ENCODE measurements at regions not wholly inside any gene's neighbourhood (a gene's known extent, or its start where the extent isn't known, plus 50 kb on each side); places are given as distances from the start of the nearest gene placed in this dataset.
A peak's percentile ranks its signal among the peaks of the same experiment; 100 is the strongest.
"Not testable (repeated sequence)": the region's sequence is repeated elsewhere in the genome, so short reads cannot be mapped to it uniquely, and the experiment has no call there.

DNA sequence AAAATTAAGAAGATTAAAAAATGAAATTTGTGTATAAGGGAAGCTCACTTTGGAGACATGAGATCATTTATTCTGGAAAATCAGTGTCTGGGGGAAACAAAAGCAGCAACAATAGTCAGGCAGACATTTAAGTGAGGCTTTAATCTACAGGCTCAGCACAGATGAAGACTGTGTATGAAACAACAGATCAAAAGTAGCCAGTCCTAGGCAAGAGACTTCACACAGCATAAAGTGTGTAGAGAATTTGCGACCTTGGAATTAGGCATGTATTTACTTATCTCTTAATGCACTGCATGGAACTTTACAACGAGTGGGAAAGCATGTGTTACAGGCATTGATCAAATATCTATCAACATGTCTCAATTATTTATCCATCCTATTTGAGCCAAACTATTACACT is 1099.9 kb downstream of the PLA2G4A start:
- DNase-seq: no peak

DNA sequence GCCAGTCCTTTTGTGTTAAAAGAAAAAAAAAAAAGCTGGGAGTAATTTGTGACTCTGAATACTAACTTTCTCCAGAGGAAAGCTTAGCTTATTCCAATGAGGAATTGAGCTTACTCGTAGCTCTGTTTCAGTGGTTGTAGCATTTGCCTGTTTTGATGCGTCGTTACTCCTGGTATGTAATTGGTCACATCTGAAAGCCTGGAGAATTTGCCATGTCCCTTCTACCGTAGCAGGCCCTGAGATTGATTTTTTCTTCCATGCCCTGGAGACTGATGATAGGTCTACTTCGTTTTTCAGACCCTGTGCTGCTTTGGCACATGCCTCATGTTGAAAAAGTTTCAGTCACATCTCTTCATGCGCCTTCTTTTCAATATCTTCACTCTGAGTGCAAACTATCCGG is 1103.0 kb downstream of the PLA2G4A start:
- DNase-seq: peak; percentile 57

DNA sequence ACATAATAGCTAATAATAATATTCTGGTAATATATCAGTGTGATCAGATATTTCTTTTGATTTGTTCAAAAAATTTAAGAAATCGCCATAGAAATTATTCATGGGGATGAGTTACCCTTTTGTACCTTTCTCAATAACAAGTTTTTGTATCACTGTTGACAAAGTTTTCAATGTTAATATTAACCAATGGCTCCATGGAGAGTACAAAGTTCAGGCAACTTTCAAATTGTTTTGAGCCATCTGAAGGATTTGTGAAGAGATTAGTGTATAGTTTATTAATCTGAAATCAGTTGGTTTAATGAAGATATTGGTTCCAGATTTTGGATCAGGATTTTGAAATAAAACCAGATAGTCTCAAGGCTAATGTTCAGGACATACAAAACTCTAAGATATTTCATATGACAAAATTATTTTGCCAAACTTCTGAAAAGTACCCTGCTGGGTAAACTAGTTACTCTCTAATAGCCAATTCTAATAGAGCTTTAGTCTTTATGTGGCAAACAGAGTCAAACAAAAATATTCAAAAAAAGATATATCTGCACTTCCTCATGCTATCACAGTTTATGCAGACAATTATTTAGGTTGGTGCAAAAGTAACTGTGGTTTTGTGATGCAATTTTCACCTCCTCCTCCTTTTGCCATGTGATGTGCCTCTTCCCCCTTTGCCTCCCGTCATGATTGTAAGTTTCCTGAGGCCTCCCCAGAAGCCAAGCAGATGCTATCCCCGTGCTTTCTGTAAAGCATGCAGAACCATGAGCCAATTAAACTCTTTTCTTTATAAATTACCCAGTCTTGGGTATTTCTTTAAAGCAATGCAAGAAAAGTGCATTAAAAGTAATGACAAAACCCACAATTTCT is 1105.0 kb downstream of the PLA2G4A start:
- DNase-seq: no peak

- DNase-seq: no peak
Observed at GRCh38 chr1:187936667-187937066, 1107.9 kb downstream of the PLA2G4A start.

- DNase-seq: no peak
Observed at GRCh38 chr1:187938092-187938491, 1109.3 kb downstream of the PLA2G4A start.

DNA sequence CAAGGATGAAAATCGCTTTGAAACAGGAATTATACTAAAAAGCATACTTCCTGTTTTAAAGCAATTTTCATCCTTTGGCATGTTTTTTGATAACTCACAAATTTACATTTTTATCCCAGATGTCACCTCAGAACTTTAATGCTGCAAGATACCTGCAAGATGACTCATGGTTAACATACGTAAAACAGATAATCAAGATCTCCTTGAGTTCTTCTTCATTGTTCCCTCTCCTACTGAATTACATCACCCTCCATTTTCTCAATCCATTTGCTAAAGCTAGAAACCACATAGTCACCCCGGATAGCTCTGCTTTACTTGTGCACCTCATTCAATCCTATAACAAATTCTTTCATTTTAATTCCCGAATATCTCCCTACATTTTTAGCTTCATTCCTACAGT is 1114.2 kb downstream of the PLA2G4A start:
- no peak for DNase-seq

DNA sequence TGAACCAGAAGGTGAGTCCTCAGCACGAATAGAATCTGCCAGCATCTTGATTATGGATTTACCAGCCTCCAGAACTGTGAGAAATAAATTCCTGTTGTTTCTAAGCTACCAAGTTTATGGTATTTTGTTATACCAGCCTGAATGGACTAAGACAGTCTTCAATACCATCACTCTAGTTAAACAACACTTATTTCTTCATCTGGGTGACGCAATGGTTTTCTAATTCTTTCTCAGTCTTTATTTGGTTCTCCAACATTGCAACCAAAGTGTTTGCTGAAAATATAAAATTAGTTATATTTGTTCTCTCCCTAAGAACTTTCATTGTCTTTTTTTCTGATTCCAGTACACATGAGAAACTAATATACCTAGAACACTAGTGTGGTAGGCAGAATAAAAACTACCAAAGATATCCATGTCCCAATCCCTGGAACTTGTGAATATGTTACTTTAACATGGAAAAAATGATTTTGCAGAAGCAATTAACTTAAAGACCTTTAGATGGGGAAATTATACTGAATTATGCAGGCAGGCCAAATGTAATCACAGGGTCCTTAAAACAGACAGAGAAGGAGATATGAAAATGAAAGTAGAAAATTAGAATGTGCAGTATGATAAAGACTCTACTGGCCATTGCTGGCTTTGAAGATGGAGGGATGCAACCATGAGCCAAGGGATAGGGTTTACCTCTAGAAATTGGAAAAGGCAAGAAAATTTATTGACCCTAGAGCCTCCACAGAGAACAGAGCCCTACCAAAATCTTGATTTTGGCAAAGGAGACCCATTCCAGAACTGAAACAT is 1115.1 kb downstream of the PLA2G4A start:
- DNase-seq: no peak

- DNase-seq: not testable (repeated sequence)
Observed at GRCh38 chr1:187946661-187947060, 1117.9 kb downstream of the PLA2G4A start.

DNA sequence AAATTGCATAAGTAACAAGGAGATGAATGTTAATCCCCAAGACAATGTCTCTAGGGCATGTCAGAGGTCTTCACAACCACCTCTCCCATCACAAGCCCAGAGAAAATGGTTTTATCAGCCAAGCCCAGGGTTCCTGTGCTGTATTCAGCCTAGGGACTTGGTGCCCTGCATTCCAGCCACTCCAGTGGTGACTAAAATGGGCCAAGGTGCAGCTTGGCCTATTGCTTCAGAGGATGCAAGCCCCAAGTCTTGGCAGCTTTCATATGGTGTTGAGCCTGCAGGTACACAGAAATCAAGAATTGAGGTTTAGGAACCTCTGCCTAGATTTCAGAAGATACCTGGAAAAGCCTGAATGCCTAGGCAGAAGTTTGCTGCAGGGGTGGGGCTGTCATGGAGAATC is 1118.6 kb downstream of the PLA2G4A start:
- no peak for DNase-seq

DNA sequence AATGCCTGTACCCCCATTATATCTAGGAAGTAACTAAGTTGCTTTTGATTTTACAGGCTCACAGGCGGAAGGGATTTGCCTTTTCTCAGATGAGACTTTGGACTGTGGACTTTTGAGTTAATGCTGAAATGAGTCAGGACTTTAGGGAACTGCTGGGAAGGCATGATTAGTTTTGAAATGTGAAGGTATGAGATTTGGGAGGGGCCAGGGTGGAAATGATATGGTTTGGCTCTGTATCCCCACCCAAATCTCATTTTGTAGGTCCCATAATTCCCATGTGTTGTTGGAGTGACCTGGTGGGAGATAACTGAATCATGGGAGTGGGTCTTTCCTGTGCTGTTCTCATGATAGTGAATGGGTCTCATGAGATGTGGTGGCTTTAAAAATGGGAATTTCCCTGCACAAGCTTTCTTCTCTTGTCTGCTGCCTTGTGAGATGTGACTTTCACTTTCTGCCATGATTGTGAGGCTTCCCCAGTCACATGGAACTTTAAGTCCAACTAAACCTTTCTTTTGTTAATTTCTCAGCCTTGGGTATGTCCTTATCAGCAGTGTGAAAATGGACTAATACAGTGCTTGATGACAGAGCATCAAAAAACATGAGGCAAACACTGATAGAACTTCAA is 1119.5 kb downstream of the PLA2G4A start:
- DNase-seq: no peak

DNA sequence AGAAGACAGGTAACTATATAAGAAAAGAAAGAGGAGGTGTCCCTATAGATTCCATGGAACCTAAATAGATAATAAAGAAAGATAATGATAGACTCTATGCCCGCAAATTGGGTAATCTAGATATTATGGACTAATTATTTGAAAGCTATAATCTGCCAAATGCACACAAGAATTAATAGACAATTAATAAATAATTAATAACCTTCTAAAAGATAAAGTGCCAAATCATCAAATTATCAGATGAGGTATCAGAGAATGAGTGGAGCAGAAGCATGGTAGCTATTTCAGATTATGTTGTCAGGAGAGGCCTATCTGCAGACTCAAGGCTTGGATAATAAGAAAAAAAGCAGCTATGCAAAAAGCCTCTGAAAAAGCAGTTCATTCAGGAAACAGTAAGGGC is 1120.8 kb downstream of the PLA2G4A start:
- DNase-seq: no peak

DNA sequence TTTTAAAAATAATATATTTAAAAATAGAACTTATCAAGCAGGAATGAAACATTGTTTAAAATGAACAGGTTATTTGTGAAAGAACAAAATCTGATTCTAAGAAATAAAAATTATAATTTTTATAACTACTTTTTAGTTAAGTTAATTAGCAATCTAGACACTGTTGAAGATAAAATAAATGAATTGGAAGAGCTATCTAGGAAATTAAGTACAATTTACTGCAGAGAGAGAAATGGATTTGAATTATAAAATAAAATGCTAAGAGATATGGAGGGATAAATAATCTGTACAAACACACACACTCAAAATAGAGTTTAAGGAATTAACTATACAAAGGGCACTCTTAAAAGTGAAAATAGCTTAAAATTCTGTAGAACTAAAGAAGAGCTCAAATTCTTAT is 1123.1 kb downstream of the PLA2G4A start:
- DNase-seq: no peak

- DNase-seq: no peak
Observed at GRCh38 chr1:187952446-187952845, 1123.7 kb downstream of the PLA2G4A start.

- no peak for DNase-seq
Observed at GRCh38 chr1:187956975-187957374, 1128.2 kb downstream of the PLA2G4A start.

DNA sequence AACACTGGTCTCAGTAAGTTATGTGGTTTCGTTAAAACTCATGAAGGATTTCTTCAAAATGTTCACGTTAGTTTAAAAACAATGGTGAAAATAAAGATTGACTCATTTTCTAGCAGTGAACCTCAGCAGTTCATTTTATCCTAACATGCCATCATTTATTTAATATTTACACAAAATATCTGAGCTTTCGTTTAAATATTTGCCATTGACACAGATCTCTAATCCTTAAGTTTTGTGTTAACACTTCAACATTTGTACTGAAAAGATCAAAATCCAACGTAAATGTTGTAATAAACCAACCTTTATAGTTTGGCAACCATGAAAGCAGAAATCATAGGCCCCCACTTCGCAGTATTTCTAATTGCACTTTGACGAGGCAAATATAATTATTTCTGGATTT is 1129.5 kb downstream of the PLA2G4A start:
- DNase-seq: no peak

DNA sequence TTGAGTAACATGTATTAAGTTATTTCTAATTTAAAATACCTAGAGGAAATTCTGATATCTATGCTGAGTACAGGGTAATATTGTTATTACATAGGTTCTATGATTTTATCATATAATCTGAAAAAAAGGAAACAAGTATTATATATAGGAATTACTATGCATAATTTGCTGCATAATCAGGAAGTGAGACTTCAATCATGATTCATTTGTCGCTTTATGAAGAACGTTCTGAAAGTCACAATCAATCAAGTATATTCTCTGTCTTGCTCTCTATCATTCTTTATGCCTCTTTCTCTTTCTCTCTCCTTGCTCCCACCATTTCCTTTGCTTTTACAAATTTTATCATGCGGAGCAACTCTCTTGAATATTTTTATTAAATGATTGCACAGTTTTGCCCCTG is 1130.3 kb downstream of the PLA2G4A start:
- no peak for DNase-seq

DNA sequence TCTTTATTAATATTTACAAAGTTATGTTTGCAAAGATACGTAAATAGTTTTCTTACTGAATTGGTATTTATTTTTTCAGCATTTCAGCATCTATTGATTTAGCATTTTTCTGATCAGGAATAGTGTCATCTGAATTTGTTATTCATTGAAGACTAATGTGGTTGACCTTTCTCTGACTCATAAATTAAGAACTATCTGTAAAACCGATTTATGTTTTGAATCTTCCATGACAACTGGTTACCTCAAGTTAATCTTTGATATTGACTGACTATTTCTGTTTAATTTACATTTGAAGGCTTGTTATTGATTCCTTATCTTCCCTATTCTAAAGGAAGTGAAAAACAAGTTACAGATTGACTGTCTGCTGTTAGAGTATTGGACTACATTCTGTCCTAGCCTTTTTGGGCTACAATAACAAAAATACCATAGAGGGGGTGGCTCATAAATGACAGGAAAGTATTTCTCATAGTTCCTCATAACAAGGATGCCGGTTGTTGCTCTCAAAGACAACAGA is 1131.4 kb downstream of the PLA2G4A start:
- DNase-seq: no peak

DNA sequence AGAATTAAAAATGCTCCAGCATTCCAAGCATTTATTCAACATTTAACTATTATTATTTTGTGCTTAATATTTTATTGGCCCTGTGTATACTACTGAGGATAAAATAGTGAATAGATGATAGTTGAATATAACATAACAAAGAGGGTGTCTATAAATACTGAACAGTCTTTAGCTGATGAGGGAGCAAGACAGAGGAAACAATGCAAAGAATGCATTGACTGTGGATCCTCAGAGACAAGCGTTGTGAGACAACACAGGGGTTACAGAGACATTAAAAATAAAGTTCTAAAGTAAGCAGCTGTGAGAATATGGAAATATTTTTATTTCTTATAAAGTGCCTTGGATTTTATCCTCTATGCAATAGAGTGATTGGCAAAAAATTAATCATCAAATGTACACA is 1133.1 kb downstream of the PLA2G4A start:
- no peak for DNase-seq

- no peak for DNase-seq
Observed at GRCh38 chr1:187971851-187972250, 1143.1 kb downstream of the PLA2G4A start.

DNA sequence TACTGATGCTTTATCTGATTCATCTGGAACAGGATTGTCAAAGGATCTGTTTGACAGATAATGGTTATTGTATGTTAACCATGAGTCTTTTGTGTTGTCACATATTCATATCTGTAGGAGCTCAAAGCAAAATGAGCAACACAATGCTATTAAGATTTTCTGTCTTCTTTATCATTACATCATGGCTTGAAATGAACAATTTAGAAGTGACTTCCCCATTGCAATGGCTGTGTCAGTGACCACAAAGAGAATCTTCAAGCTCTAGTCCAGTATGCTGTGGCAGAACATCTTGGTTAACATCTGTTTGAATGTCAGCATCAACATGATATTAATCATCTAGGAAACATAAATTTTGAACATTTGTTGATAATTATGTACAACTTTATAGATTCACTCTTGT is 1148.5 kb downstream of the PLA2G4A start:
- no peak for DNase-seq

GRCh38 chr1:187985145-187985896 is 1156.6 kb downstream of the PLA2G4A start:
- DNase-seq: no peak

DNA sequence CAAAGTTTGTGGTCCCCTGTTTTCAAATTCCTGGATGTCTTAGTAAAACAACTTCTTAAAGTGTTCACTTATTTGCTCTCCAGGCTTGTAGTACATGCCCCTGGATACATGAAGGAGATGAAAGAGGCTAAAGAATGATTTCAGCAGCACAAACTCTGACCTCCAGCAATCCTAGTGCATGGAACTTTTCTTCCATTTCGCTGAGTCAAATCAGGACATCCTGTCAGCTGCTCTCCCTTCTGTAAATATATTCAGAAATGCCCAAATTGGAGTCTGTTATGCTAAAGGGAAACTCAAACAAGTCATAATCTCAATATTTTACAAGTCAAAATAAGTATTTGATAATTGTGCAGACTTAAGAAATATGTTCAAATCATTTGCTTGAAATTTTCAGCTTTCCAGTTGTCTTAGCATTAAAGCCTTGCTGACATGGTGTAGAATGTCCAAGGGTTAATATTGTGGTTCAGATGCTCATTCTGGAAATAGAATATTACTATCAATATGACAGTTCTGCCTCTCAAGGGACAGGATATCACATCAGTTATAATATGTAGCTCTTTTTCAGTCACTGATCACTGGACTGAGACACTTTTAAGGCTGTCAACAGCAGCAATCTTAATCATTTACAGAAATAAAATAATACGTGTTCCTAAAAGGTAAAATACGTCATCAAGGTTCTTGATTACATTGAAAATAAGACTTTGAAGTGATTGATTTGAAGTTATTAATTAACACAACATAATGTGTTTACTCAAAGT is 1157.3 kb downstream of the PLA2G4A start:
- DNase-seq: no peak

Data from islet precursor cell (in vitro differentiated cells).